ENCODE measurements at regions not wholly inside any gene's neighbourhood (a gene's known extent, or its start where the extent isn't known, plus 50 kb on each side); places are given as distances from the start of the nearest gene placed in this dataset.

DNA sequence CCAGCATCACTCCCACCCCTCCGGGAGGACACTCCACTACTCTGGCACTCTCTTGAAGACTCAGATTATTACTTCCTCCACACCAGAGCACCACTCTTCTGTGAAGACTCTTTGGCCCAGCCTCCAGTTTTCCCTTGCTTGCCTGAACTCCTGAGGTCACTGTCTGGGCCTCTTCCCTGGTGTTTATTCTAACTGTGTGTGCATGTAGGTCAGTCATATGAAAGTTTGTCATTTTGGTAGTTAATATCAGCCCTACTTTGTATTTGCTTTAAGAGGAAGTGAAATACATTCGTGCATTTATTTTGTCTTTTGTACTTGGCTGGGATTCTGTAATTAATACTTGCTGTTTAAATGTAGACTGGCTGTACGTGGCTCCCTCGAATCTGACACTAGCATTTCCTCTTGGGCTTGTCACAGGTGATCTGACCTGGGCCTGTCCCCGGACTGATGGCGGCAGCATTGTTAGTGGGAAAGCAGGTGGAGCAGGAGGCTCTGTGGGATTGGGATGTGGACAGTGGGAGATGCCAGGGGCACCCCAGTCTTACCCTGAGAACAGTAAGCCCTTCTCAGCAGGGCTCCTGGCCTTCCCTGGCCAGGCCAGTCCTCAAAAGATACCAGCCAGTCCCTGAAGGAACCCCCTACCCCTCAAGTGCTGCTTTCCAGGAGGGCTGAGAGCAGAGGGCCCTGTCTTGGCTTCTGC lies 350.5 kb downstream of the CDC5L start (continued):
- TF ChIP-seq, protein P1, sequence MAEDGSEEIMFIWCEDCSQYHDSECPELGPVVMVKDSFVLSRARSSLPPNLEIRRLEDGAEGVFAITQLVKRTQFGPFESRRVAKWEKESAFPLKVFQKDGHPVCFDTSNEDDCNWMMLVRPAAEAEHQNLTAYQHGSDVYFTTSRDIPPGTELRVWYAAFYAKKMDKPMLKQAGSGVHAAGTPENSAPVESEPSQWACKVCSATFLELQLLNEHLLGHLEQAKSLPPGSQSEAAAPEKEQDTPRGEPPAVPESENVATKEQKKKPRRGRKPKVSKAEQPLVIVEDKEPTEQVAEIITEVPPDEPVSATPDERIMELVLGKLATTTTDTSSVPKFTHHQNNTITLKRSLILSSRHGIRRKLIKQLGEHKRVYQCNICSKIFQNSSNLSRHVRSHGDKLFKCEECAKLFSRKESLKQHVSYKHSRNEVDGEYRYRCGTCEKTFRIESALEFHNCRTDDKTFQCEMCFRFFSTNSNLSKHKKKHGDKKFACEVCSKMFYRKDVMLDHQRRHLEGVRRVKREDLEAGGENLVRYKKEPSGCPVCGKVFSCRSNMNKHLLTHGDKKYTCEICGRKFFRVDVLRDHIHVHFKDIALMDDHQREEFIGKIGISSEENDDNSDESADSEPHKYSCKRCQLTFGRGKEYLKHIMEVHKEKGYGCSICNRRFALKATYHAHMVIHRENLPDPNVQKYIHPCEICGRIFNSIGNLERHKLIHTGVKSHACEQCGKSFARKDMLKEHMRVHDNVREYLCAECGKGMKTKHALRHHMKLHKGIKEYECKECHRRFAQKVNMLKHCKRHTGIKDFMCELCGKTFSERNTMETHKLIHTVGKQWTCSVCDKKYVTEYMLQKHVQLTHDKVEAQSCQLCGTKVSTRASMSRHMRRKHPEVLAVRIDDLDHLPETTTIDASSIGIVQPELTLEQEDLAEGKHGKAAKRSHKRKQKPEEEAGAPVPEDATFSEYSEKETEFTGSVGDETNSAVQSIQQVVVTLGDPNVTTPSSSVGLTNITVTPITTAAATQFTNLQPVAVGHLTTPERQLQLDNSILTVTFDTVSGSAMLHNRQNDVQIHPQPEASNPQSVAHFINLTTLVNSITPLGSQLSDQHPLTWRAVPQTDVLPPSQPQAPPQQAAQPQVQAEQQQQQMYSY (CRISPR knock-in tag; IDR thresholded peaks at IDR 0.05) = no peak

DNA sequence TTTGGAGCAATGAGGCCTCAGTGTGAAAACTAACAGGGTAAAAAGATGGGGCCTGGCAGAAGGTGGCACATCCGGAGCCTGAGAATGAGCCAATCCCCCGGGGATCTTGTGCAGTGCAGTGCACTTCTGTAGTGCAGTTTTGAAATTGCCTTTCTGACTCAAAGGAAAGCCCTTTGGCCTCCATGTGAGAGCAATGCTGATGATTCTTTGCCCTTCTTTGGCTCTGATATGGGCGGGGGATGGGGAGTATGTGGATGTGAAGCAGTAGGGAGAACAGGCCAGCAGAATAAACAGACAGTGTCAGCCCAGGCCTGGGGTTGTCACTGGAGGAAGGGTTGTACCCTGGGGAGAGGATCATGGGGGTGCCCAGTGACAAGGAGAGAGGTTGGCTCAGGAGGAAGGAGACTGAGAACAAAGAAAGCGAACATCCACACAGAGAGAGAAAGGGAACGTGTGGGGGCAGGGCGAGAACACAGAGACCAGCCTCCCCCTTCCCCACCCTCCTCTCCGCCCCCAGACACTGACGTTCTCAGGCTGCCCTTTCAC lies 351.2 kb downstream of the CDC5L start:
- no peaks in the 10 kb centered on the region for H3K9me3 Mint-ChIP-seq
- DNase-seq (ENCODE audit: low spot score) (no peak), ATAC-seq (peak; percentile 51)
- no peak overlapping the region for H3K27ac Mint-ChIP-seq
- H3K36me3 Mint-ChIP-seq = no peaks in the 10 kb centered on the region
- H3K4me3 Mint-ChIP-seq = no peak overlapping the region
- POLR2A ChIA-PET = no interaction called here
- no peaks in the 10 kb centered on the region for H3K27me3 Mint-ChIP-seq (ENCODE audit: low read depth)
- CTCF ChIA-PET = interaction anchor here (1.0 to 1.1 kb wide), 2 partner anchors 76 to 108 kb away, joined by 4 read pairs; no protein-coding TSS in a partner anchor
- peaks cover 23% of the 10 kb centered on the region for H3K4me1 Mint-ChIP-seq
- no peak for TF ChIP-seq SMAD4 (CRISPR knock-in tag; IDR thresholded peaks at IDR 0.05)
- TF ChIP-seq TEAD4 (CRISPR knock-in tag; IDR thresholded peaks at IDR 0.05) = no peak
- no peak for TF ChIP-seq CREM (CRISPR knock-in tag; IDR thresholded peaks at IDR 0.05)
- no peak for TF ChIP-seq NFE2L1 (CRISPR knock-in tag; IDR thresholded peaks at IDR 0.05)
- TF ChIP-seq SMAD3 (CRISPR knock-in tag; IDR thresholded peaks at IDR 0.05; ENCODE audit: borderline replicate concordance) = no peak
- TF ChIP-seq, protein P2, sequence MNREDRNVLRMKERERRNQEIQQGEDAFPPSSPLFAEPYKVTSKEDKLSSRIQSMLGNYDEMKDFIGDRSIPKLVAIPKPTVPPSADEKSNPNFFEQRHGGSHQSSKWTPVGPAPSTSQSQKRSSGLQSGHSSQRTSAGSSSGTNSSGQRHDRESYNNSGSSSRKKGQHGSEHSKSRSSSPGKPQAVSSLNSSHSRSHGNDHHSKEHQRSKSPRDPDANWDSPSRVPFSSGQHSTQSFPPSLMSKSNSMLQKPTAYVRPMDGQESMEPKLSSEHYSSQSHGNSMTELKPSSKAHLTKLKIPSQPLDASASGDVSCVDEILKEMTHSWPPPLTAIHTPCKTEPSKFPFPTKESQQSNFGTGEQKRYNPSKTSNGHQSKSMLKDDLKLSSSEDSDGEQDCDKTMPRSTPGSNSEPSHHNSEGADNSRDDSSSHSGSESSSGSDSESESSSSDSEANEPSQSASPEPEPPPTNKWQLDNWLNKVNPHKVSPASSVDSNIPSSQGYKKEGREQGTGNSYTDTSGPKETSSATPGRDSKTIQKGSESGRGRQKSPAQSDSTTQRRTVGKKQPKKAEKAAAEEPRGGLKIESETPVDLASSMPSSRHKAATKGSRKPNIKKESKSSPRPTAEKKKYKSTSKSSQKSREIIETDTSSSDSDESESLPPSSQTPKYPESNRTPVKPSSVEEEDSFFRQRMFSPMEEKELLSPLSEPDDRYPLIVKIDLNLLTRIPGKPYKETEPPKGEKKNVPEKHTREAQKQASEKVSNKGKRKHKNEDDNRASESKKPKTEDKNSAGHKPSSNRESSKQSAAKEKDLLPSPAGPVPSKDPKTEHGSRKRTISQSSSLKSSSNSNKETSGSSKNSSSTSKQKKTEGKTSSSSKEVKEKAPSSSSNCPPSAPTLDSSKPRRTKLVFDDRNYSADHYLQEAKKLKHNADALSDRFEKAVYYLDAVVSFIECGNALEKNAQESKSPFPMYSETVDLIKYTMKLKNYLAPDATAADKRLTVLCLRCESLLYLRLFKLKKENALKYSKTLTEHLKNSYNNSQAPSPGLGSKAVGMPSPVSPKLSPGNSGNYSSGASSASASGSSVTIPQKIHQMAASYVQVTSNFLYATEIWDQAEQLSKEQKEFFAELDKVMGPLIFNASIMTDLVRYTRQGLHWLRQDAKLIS (CRISPR knock-in tag; IDR thresholded peaks at IDR 0.05; ENCODE audit: borderline replicate concordance) = no peak
- no peak for TF ChIP-seq ESRRA (CRISPR knock-in tag; IDR thresholded peaks at IDR 0.05; ENCODE audit: borderline replicate concordance)
- TF ChIP-seq, protein P3, sequence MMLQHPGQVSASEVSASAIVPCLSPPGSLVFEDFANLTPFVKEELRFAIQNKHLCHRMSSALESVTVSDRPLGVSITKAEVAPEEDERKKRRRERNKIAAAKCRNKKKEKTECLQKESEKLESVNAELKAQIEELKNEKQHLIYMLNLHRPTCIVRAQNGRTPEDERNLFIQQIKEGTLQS (CRISPR knock-in tag; conservative IDR thresholded peaks at IDR 0.05) = no peak
- TF ChIP-seq, protein P4, sequence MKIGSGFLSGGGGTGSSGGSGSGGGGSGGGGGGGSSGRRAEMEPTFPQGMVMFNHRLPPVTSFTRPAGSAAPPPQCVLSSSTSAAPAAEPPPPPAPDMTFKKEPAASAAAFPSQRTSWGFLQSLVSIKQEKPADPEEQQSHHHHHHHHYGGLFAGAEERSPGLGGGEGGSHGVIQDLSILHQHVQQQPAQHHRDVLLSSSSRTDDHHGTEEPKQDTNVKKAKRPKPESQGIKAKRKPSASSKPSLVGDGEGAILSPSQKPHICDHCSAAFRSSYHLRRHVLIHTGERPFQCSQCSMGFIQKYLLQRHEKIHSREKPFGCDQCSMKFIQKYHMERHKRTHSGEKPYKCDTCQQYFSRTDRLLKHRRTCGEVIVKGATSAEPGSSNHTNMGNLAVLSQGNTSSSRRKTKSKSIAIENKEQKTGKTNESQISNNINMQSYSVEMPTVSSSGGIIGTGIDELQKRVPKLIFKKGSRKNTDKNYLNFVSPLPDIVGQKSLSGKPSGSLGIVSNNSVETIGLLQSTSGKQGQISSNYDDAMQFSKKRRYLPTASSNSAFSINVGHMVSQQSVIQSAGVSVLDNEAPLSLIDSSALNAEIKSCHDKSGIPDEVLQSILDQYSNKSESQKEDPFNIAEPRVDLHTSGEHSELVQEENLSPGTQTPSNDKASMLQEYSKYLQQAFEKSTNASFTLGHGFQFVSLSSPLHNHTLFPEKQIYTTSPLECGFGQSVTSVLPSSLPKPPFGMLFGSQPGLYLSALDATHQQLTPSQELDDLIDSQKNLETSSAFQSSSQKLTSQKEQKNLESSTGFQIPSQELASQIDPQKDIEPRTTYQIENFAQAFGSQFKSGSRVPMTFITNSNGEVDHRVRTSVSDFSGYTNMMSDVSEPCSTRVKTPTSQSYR (CRISPR knock-in tag; IDR thresholded peaks at IDR 0.05) = no peak
- TF ChIP-seq, protein P5, sequence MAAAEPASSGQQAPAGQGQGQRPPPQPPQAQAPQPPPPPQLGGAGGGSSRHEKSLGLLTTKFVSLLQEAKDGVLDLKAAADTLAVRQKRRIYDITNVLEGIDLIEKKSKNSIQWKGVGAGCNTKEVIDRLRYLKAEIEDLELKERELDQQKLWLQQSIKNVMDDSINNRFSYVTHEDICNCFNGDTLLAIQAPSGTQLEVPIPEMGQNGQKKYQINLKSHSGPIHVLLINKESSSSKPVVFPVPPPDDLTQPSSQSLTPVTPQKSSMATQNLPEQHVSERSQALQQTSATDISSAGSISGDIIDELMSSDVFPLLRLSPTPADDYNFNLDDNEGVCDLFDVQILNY (CRISPR knock-in tag; IDR thresholded peaks at IDR 0.05) = no peak
- TF ChIP-seq ZNF671 (CRISPR knock-in tag; IDR thresholded peaks at IDR 0.05) = no peak
- TF ChIP-seq, protein P6, sequence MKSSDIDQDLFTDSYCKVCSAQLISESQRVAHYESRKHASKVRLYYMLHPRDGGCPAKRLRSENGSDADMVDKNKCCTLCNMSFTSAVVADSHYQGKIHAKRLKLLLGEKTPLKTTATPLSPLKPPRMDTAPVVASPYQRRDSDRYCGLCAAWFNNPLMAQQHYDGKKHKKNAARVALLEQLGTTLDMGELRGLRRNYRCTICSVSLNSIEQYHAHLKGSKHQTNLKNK (CRISPR knock-in tag; IDR thresholded peaks at IDR 0.05) = no peak
- TF ChIP-seq OVOL2 (CRISPR knock-in tag; IDR thresholded peaks at IDR 0.05; ENCODE audit: borderline replicate concordance) = no peak
